Fibroblast of lung (primary cell): ENCODE measurements at regions not wholly inside any gene's neighbourhood (a gene's known extent, or its start where the extent isn't known, plus 50 kb on each side); places are given as distances from the start of the nearest gene placed in this dataset.

Experiments
- EZH2 ChIP-seq: IDR thresholded peaks from 2 replicates; pipeline ENCODE4 v1.5.1; 2012; ENCODE audit warnings: low read length, control low read depth, mild to moderate bottlenecking; ENCODE audit errors: missing control alignments
- TF ChIP-seq, protein P1 (sequence below), 2 donors: IDR thresholded peaks in 1 of 2; conservative IDR thresholded peaks in 1 of 2; 1 replicate in 1 of 2; 2 replicates in 1 of 2; pipeline ENCODE4 v1.5.1; 2011 to 2012; ENCODE audit warnings: low read length in 2 of 2, control low read depth in 1 of 2, inconsistent platforms in 1 of 2, low read depth in 1 of 2, mild to moderate bottlenecking in 1 of 2

DNA sequence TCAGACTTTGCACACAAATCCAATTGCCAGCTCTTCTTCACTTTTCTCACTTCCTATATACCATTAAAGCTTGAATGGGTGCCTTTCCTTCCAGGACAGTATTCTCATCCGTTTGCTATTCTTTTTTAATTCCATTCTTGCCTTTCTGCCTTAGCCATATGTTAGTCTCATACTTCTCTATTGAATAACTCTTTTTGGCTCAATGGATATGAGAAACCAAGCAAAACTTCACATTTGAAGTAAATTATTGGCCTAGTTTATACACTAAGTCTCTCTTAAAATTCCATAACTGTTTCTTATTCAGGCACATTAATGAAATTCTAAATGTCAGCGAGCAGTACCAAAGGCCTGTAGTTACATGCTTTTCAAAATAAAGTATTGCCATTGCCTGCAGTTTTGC is 129.6 kb upstream of the FRY start:
- TF ChIP-seq, protein P1, sequence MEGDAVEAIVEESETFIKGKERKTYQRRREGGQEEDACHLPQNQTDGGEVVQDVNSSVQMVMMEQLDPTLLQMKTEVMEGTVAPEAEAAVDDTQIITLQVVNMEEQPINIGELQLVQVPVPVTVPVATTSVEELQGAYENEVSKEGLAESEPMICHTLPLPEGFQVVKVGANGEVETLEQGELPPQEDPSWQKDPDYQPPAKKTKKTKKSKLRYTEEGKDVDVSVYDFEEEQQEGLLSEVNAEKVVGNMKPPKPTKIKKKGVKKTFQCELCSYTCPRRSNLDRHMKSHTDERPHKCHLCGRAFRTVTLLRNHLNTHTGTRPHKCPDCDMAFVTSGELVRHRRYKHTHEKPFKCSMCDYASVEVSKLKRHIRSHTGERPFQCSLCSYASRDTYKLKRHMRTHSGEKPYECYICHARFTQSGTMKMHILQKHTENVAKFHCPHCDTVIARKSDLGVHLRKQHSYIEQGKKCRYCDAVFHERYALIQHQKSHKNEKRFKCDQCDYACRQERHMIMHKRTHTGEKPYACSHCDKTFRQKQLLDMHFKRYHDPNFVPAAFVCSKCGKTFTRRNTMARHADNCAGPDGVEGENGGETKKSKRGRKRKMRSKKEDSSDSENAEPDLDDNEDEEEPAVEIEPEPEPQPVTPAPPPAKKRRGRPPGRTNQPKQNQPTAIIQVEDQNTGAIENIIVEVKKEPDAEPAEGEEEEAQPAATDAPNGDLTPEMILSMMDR (conservative IDR thresholded peaks at IDR 0.05 in 1 of 2, IDR thresholded peaks at IDR 0.05 in 1 of 2; ENCODE audit: low read depth in 1 of 2, low read length in 2 of 2) = no peak
- no peak for TF ChIP-seq EZH2
